GM13976 (cell line): ENCODE measurements at regions not wholly inside any gene's neighbourhood (a gene's known extent, or its start where the extent isn't known, plus 50 kb on each side); places are given as distances from the start of the nearest gene placed in this dataset.

Experiments
- DNase-seq: peaks from one replicate; pipeline ENCODE4 v3.0.0; 2012; ENCODE audit warnings: low spot score
- CTCF ChIP-seq: IDR thresholded peaks from 2 replicates; pipeline ENCODE4 v1.5.1; 2012; ENCODE audit warnings: borderline replicate concordance, mild to moderate bottlenecking; ENCODE audit not compliant: insufficient read depth; ENCODE audit errors: extremely low read depth, missing control alignments, control extremely low read depth
- in situ Hi-C: fragments of 300-500 bp; cut with MboI; formaldehyde crosslinking; loops from one replicate; pipeline ENCODE4 v1.12.0; 2022; ENCODE audit warnings: low sequenced_read_pairs, mixed read lengths, inconsistent platforms; ENCODE audit not compliant: unreplicated experiment

DNA sequence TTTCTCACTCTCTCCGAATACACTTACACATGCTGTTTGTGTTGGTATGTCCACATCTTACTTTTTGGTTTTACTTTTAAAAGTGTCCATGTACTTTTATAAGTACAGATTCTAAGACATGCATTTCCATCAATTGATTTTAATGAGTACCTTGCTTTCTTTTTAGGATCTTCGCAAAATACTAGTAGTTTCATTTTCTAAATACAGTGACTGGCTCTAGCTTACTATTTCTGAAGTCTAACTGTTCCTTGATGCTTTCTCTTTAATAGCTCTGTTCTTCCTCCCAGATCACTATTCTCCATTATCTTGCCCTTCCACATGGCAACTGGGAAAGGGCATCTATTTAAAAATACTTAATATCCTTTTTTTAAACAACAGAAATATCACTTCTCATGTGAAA, 164.1 kb downstream of the KITLG start:
- DNase-seq: no peak
- in situ Hi-C loops: no loop called here
- TF ChIP-seq CTCF: no peak

GRCh38 chr12:88416786-88417185, 163.5 kb downstream of the KITLG start:
- in situ Hi-C loops: no loop called here
- DNase-seq: no peak
- no peak for TF ChIP-seq CTCF

- in situ Hi-C loops: no loop called here
- no peak for TF ChIP-seq CTCF
- no peak for DNase-seq
These were observed 162.7 kb downstream of the KITLG start for GRCh38 chr12:88417531-88417930.

GRCh38 chr12:88418856-88419497, 161.3 kb downstream of the KITLG start:
- in situ Hi-C loops: no loop called here
- DNase-seq: no peak
- no peak for TF ChIP-seq CTCF

DNA sequence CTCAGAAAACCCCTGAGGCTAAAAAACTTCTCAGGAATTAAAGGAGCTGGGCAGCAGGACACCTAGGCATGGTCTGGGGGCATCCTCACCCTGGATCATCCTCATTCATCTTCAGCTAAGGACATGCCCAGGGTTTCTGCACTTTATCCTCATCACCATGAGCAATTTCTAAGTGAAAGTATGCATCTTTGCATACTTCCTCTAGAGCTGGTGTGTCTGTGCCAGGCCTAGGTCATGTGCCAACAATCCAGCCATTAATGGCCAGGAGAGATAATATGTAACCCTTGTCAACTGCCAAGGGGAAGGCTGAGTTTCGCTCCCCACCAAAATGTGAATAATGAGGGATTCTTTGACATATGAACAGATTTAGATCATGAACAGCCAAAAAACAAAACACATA, 160.5 kb downstream of the KITLG start:
- DNase-seq: no peak
- no peak for TF ChIP-seq CTCF
- in situ Hi-C loops: no loop called here

DNA sequence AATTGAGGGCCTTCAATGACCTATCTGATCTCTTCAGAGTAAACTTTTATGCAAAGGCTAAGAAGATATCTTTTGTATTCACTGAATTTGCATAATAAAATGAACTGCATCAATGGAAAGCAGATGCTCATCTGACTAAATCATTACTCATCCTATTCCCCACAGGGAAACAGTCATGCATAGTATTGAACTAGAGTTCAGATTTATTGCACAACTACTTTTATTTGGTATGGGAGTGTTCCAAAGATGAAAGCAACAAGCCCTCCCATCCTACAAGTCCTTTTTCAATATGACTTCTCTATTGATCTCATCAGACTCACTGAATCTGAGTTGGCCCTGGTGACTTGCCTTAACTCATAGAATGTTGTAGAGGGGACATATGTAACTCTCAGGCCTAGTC, 159.8 kb downstream of the KITLG start:
- no peak for TF ChIP-seq CTCF
- in situ Hi-C loops: no loop called here
- no peak for DNase-seq
